ENCODE measurements at regions not wholly inside any gene's neighbourhood (a gene's known extent, or its start where the extent isn't known, plus 50 kb on each side); places are given as distances from the start of the nearest gene placed in this dataset.
"Not testable (repeated sequence)": the region's sequence is repeated elsewhere in the genome, so short reads cannot be mapped to it uniquely, and the experiment has no call there.

DNA sequence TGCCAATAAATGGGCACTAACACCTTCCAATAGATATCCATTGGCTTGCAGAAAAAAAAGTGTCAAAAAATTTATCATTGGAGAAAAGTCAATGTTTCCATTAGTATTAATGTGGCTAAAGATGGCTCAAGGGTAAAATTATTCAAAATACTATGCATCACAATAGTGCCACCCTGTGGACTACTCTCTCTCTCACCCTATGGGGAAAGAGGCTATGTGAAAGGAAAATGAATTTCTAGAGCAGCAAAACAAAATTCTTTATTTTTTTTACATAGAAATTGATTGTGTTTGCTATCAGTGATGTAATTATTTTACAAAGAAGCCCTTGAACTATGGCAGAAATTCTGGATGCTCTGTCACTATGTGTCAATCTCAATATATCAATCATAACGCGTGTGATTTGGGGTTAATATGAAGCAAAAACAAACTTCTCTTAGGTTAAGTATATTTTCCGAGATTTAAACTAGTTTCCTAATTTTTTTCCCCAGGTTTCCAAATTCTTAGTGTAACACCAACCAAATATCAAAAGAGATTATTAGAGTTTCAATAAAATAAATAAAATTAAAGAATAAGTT is 193.9 kb downstream of the USP22 start:
- TF ChIP-seq POLR2A (IDR thresholded peaks at IDR 0.05) = not testable (repeated sequence)
- peak in 3 of 6 experiments; percentile 31 to 43 (median 42) for TF ChIP-seq CTCF (IDR thresholded peaks at IDR 0.05)
